GM19397 (cell line): ENCODE measurements at regions not wholly inside any gene's neighbourhood (a gene's known extent, or its start where the extent isn't known, plus 50 kb on each side); places are given as distances from the start of the nearest gene placed in this dataset.

Experiments
- ATAC-seq: cut with Tn5 transposase; IDR thresholded peaks from one replicate; pipeline ENCODE4 v1.9.1; 2021; ENCODE audit warnings: mild to moderate bottlenecking, moderate library complexity; ENCODE audit not compliant: unreplicated experiment

- ATAC-seq, result no peak
Observed at GRCh38 chr2:212712991-212713390, 174.4 kb upstream of the ERBB4 start.

DNA sequence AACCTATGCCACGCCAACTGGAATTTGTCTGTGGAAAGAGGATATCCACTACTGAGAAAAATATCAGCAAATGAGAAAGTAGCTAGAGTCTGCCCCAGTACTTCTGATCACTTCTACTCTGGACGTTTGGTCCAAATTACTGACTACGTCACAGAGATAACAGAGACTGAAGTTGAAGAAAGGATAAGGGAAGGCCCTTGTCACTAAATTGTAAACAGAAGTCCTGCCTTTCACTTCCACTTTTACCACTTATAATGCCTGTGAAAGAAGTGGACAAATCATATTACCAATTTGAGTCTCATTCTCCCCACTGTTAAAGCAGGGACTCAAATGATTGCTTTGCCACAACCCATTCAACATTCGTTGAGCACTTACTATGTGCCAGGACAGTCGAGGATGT is 173.9 kb upstream of the ERBB4 start:
- no peak for ATAC-seq

DNA sequence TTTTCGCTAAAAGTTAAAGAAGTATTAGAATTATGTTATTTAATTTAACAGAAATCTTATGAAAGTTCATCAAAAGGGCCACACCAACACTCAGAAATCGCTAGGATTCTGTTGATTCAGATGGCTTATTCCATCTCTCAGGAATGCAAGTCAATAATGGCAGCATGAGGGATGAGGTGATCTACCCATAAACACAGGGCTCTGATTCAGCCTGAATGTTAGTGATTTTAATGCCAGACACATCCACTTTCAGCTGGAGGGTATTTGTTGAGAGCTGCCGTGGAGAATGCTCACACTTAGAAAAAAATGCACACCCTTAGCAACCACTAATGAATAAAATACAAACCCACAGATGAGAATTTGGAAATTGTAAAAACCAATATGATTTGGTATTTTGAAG is 173.3 kb upstream of the ERBB4 start:
- no peak for ATAC-seq

DNA sequence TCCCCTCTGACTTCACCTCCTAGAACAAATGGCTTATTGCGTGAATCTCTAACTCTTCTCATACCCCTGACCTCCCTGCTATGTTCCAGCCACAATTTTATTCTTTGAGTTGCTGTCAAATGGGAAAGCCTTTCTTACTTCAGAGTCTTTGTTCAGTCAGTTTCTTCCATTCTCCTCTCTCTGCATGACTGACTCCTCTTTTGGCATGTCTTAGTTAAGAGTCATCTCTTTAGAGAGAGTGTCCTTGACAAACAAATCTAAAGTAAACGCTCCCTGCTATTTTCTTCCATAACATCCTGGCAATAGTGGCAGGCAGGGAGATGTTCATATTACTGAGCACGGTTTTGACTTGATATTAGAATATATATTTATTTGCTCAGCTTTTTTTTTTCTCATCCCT is 170.7 kb upstream of the ERBB4 start:
- ATAC-seq, result no peak

- no peak for ATAC-seq
Observed at GRCh38 chr2:212708355-212708754, 169.8 kb upstream of the ERBB4 start.

- no peak for ATAC-seq
Observed at GRCh38 chr2:212695426-212695825, 156.8 kb upstream of the ERBB4 start.

DNA sequence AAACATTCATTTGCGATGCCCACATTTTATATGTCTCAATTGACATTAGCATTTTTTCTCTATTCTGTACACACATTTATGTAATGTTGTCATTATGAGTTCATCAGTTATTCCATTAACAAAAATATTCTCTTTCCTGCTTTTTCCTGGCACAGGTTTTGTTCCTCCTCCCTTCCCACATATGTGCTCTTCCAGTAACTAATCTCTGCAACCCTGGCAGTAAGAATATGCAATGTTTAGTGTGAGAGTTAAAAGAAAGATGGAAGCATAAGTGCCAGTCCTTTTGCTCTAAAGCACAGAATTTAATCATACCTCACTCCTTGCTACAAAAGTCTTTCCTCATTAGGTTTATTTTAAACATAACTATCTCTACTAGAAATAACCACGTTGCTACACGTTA is 155.8 kb upstream of the ERBB4 start:
- no peak for ATAC-seq

- ATAC-seq, result no peak
Observed at GRCh38 chr2:212692466-212692865, 153.9 kb upstream of the ERBB4 start.

DNA sequence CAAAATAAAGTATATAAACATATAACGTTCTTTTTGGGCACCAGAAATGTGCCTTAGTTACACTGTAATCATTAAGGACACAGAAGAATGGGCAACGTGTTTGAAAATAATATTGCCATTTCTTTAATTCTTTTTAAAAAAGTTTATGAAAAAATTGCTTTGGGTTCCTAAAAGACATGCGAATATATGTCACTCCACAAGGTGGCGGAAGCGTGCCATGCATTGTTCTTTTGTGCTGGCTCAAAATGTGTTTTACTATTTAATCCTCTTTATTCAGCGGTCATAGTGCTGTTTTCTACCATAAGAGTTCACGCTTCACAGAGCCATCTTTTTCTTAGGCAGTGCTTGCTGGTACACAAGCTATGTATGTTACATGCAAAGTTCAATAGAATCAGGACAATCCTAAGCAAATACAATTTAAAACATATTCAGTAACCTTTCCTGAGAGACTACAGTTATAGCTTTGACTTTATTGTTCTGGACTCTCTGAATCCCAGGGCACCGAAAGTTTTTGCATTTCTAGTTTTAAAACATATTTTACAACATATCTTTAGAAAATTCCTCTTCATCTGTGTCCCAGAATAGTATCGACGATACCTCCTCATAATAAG is 147.8 kb upstream of the ERBB4 start:
- ATAC-seq, result no peak

GRCh38 chr2:212683346-212684097 is 144.9 kb upstream of the ERBB4 start:
- no peak for ATAC-seq

DNA sequence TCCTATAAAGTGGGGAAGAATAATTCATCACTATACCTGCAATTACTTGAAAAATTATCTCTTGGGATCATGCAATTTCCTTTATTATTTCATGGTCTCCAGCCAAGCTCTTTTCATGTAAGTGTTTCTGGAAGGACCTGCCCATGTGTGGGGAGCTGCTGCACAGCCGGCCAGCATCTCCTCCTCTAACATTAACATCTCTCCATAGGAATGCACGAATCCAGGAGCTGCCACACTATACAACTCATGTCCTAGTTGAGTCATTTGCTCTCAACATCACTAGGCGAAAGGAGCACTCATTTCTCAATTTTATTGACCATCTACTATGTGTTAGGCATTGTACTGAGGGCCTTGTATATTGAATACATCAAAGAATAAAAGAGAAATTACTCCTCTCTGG is 144.3 kb upstream of the ERBB4 start:
- no peak for ATAC-seq

DNA sequence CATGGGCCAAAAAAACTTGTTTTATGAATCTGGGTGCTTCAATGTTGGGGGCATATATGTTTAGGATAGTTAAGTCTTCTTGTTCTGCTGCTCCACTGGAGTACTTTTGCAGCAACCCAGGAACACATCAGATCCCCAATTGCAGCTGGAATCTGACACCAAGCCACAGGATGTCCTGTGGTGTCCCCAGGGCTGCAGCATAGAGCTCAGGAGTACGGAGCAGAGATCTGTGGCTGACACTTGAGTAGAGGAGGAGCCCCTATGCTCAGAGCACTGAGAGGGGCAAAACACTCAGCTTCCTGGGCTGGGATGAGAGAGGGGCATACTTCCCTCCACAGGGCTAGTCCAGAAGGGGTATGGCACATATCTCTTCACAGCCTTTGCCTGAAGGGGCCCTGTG is 138.9 kb upstream of the ERBB4 start:
- ATAC-seq, result no peak

DNA sequence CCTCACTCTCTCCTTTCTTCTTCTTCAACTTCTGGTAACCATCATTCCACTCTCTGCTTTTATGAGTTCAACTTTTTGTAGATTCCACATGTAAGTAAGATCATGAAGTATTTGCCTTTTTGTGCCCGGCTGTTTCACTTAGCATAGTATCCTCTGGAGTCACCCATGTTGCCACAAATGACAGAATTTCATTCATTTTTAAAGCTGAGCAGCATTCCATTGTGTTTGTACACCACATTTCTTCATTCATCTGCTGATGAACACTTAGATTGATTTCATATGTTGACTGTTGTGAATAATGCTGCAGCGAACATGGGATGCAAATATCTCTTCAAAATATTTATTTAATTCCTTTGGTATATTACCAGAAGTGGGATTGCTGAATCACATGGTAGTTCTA is 133.6 kb upstream of the ERBB4 start:
- no peak for ATAC-seq

DNA sequence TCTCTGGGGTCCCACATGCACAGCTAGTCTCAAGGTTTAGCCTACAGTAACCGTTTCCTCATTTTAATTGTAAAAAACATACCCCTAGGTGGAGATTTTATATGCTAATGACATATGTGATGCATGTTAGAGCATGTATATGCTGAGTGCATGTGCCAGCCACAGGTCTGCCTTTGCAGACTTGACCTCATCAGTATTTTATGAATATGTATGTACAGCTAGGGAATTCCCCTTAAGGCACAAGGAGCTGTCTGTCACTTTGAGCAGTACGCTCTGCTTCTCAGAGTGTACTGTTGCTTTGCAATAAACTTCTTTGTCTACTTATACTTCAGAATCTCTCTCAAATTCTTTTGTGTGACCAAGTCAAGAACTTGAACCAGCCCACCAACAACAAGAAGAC is 131.2 kb upstream of the ERBB4 start:
- no peak for ATAC-seq

- ATAC-seq, result no peak
Observed at GRCh38 chr2:212667751-212668316, 129.2 kb upstream of the ERBB4 start.

GRCh38 chr2:212665948-212666347 is 127.3 kb upstream of the ERBB4 start:
- ATAC-seq, result no peak

GRCh38 chr2:212659441-212659840 is 120.8 kb upstream of the ERBB4 start:
- ATAC-seq, result no peak

DNA sequence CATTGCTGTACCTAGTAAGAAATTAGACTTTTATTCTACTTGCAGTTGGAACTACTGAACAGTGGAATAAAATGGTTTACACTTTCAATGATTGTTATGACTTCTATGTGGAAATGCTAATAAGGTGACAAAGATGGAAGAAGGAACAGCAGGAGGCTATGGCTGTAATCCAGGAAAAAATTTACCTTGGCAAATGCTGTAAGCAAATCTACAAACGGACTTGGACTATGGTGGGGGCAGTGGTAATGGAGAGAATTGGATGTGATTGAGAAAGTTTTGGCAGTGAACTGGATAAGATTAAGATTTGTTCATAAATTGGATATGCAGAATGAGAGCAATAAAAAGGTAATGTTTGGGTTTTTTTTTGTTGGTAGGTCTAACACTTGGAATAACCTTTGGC is 111.0 kb upstream of the ERBB4 start:
- ATAC-seq, result no peak

- no peak for ATAC-seq
Observed at GRCh38 chr2:212646698-212647366, 108.2 kb upstream of the ERBB4 start.

DNA sequence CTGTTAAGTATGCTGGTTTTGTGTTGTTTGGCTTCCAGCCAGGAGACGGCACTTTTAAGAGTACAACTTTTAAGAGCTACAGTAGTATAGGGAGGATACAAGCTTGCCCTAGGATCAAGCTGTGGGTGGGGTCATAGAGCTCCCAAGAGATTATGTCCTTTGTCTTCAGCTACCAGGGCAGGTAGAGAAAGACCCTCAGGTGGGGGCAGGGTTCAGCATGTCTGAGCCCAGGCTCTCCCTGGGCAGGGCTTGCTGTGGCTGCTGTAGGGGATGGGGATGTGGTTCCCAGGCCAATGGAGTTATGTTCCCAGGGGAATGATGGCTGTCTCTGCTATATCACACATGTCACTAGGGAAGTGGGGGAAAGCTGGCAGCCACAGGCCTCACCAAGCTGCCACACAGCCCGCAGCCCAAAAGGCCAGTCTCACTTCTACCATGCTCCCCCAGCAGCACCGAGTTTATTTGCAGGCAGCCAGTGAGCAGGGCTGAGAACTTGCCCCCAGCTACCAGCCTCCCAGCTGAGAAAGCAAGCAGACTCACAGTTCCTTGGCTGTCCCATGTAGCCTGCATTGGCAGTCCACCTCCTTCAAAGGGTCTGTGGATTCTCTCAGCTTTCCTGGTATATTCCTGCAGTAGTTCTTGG is 105.7 kb upstream of the ERBB4 start:
- no peak for ATAC-seq

DNA sequence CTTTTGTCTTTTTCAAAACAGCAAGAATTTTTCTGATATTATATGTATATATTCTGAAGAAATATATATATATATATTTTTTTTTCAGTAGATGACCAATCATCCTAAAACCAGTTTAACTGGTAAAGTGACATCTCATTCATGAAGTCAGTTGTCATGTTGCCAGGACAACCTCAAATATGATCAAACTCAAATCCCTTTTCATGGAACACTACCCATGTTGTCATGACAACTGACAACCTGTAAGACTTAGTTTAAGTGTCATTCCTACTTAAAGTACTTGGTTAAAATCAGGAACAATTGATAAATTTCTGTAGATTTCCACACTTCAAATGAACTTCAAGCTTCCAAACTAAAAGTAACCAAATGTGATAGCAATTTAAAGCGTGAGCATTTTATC is 101.8 kb upstream of the ERBB4 start:
- no peak for ATAC-seq

GRCh38 chr2:212638694-212639093 is 100.1 kb upstream of the ERBB4 start:
- ATAC-seq, result no peak
